ENCODE measurements at regions not wholly inside any gene's neighbourhood (a gene's known extent, or its start where the extent isn't known, plus 50 kb on each side); places are given as distances from the start of the nearest gene placed in this dataset.

DNA sequence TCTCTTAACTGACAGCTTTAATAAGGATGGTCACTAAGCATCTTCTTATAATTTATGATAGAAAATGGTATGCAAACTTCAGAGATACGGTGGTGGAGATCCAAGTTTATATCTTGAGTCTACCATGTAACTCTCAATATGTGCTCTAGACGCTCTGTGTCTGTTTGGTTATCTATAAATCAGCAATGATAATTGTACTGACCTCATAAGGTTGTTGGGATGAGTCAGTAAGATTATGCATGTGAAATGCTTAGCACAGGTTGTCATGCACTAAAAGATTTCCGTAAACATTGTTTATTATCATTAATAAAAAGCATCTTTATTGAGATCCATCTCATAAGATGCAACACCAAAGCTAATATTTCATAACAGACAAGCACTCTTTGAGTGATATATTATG is 1094.9 kb upstream of the EEF2KMT start:
- no peak overlapping the region for H3K4me3 ChIP-seq (replicated peaks in 1 of 4; ENCODE audit: control extremely low read depth in 1 of 4, insufficient read depth in 1 of 4, low read depth in 3 of 4, low read length in 4 of 4)
- no peak overlapping the region for H3K9ac ChIP-seq (ENCODE audit: insufficient read depth, low read length)
- no peaks in the 10 kb centered on the region for H4K20me1 ChIP-seq (ENCODE audit: control insufficient read depth, extremely low read depth, insufficient read depth, low read length)
- DNase-seq (ENCODE audit: low read depth in 2 of 2): no peak
- H3K79me2 ChIP-seq (ENCODE audit: control insufficient read depth, insufficient read depth, low read length): no peaks in the 10 kb centered on the region
- H3K4me1 ChIP-seq (ENCODE audit: control insufficient read depth, extremely low read depth, insufficient read depth, low read length): no peaks in the 10 kb centered on the region
- H3K4me2 ChIP-seq (ENCODE audit: extremely low read depth, insufficient read depth, low read length): no peak overlapping the region
- H3K27ac ChIP-seq (ENCODE audit: insufficient read depth, low read length): no peak overlapping the region
- no peaks in the 10 kb centered on the region for H3K9me3 ChIP-seq (ENCODE audit: control insufficient read depth, insufficient read depth, low read depth, low read length)
- H3K36me3 ChIP-seq (ENCODE audit: control insufficient read depth, insufficient read depth, low read length): no peaks in the 10 kb centered on the region
- no peak overlapping the region for H2AFZ ChIP-seq (ENCODE audit: low read length)
- H3K27me3 ChIP-seq (ENCODE audit: control insufficient read depth, insufficient read depth, low read length): no peaks in the 10 kb centered on the region
- TF ChIP-seq, protein P1, sequence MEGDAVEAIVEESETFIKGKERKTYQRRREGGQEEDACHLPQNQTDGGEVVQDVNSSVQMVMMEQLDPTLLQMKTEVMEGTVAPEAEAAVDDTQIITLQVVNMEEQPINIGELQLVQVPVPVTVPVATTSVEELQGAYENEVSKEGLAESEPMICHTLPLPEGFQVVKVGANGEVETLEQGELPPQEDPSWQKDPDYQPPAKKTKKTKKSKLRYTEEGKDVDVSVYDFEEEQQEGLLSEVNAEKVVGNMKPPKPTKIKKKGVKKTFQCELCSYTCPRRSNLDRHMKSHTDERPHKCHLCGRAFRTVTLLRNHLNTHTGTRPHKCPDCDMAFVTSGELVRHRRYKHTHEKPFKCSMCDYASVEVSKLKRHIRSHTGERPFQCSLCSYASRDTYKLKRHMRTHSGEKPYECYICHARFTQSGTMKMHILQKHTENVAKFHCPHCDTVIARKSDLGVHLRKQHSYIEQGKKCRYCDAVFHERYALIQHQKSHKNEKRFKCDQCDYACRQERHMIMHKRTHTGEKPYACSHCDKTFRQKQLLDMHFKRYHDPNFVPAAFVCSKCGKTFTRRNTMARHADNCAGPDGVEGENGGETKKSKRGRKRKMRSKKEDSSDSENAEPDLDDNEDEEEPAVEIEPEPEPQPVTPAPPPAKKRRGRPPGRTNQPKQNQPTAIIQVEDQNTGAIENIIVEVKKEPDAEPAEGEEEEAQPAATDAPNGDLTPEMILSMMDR (conservative IDR thresholded peaks at IDR 0.05 in 1 of 2, IDR thresholded peaks at IDR 0.05 in 1 of 2; ENCODE audit: low read depth in 1 of 2, low read length in 2 of 2): no peak
- no peak for TF ChIP-seq EZH2 (IDR thresholded peaks at IDR 0.05; ENCODE audit: low read length, missing control alignments)

- Histone ChIP-seq H3K27me3 (ENCODE audit: control insufficient read depth, insufficient read depth, low read length) (no peaks in the 10 kb centered on the region), H4K20me1 (ENCODE audit: control insufficient read depth, extremely low read depth, insufficient read depth, low read length) (no peaks in the 10 kb centered on the region), H3K9ac (ENCODE audit: insufficient read depth, low read length) (no peak overlapping the region), H2AFZ (ENCODE audit: low read length) (no peak overlapping the region), H3K4me1 (ENCODE audit: control insufficient read depth, extremely low read depth, insufficient read depth, low read length) (no peaks in the 10 kb centered on the region), H3K36me3 (ENCODE audit: control insufficient read depth, insufficient read depth, low read length) (no peaks in the 10 kb centered on the region), H3K9me3 (ENCODE audit: control insufficient read depth, insufficient read depth, low read depth, low read length) (no peaks in the 10 kb centered on the region), H3K79me2 (ENCODE audit: control insufficient read depth, insufficient read depth, low read length) (no peaks in the 10 kb centered on the region), H3K4me3 (replicated peaks in 1 of 4; ENCODE audit: control extremely low read depth in 1 of 4, insufficient read depth in 1 of 4, low read depth in 3 of 4, low read length in 4 of 4) (no peak overlapping the region), H3K27ac (ENCODE audit: insufficient read depth, low read length) (no peak overlapping the region), H3K4me2 (ENCODE audit: extremely low read depth, insufficient read depth, low read length) (no peak overlapping the region)
- no peak for DNase-seq (ENCODE audit: low read depth in 2 of 2)
- TF ChIP-seq, protein P1 (conservative IDR thresholded peaks at IDR 0.05 in 1 of 2, IDR thresholded peaks at IDR 0.05 in 1 of 2; ENCODE audit: low read depth in 1 of 2, low read length in 2 of 2): no peak
- TF ChIP-seq EZH2 (IDR thresholded peaks at IDR 0.05; ENCODE audit: low read length, missing control alignments): no peak
Observed at GRCh38 chr16:6190776-6191175, 1093.2 kb upstream of the EEF2KMT start.

- TF ChIP-seq, protein P1 (conservative IDR thresholded peaks at IDR 0.05 in 1 of 2, IDR thresholded peaks at IDR 0.05 in 1 of 2; ENCODE audit: low read depth in 1 of 2, low read length in 2 of 2): no peak
- TF ChIP-seq EZH2 (IDR thresholded peaks at IDR 0.05; ENCODE audit: low read length, missing control alignments): no peak
- Histone ChIP-seq H3K36me3 (ENCODE audit: control insufficient read depth, insufficient read depth, low read length) (no peaks in the 10 kb centered on the region), H3K27me3 (ENCODE audit: control insufficient read depth, insufficient read depth, low read length) (no peaks in the 10 kb centered on the region), H4K20me1 (ENCODE audit: control insufficient read depth, extremely low read depth, insufficient read depth, low read length) (no peaks in the 10 kb centered on the region), H2AFZ (ENCODE audit: low read length) (no peak overlapping the region), H3K4me1 (ENCODE audit: control insufficient read depth, extremely low read depth, insufficient read depth, low read length) (no peaks in the 10 kb centered on the region), H3K79me2 (ENCODE audit: control insufficient read depth, insufficient read depth, low read length) (no peaks in the 10 kb centered on the region), H3K4me3 (replicated peaks in 1 of 4; ENCODE audit: control extremely low read depth in 1 of 4, insufficient read depth in 1 of 4, low read depth in 3 of 4, low read length in 4 of 4) (no peak overlapping the region), H3K9me3 (ENCODE audit: control insufficient read depth, insufficient read depth, low read depth, low read length) (no peaks in the 10 kb centered on the region), H3K9ac (ENCODE audit: insufficient read depth, low read length) (no peak overlapping the region), H3K4me2 (ENCODE audit: extremely low read depth, insufficient read depth, low read length) (no peak overlapping the region), H3K27ac (ENCODE audit: insufficient read depth, low read length) (no peak overlapping the region)
- no peak for DNase-seq (ENCODE audit: low read depth in 2 of 2)
Observed at GRCh38 chr16:6189216-6189615, 1091.6 kb upstream of the EEF2KMT start.

Measured in fibroblast of lung (primary cell).